ENCODE measurements at regions not wholly inside any gene's neighbourhood (a gene's known extent, or its start where the extent isn't known, plus 50 kb on each side); places are given as distances from the start of the nearest gene placed in this dataset.

- TF ChIP-seq, protein P1, sequence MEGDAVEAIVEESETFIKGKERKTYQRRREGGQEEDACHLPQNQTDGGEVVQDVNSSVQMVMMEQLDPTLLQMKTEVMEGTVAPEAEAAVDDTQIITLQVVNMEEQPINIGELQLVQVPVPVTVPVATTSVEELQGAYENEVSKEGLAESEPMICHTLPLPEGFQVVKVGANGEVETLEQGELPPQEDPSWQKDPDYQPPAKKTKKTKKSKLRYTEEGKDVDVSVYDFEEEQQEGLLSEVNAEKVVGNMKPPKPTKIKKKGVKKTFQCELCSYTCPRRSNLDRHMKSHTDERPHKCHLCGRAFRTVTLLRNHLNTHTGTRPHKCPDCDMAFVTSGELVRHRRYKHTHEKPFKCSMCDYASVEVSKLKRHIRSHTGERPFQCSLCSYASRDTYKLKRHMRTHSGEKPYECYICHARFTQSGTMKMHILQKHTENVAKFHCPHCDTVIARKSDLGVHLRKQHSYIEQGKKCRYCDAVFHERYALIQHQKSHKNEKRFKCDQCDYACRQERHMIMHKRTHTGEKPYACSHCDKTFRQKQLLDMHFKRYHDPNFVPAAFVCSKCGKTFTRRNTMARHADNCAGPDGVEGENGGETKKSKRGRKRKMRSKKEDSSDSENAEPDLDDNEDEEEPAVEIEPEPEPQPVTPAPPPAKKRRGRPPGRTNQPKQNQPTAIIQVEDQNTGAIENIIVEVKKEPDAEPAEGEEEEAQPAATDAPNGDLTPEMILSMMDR (IDR thresholded peaks at IDR 0.05; ENCODE audit: low read depth, low read length), result no peak
- DNase-seq, result no peak
- H3K9me3 ChIP-seq (ENCODE audit: severe bottlenecking), result no peaks in the 10 kb centered on the region
- no peak overlapping the region for H3K4me3 ChIP-seq (ENCODE audit: low read depth, low read length)
- H3K27ac ChIP-seq, result no peak overlapping the region
- H3K36me3 ChIP-seq, result no peaks in the 10 kb centered on the region
- no peaks in the 10 kb centered on the region for H3K27me3 ChIP-seq (ENCODE audit: insufficient read depth, low read depth, severe bottlenecking)
These were observed 82.8 kb upstream of the VSTM5 start for GRCh38 chr11:93933230-93933629.

GRCh38 chr11:93935826-93936225, 85.3 kb upstream of the HEPHL1 start:
- DNase-seq, result no peak
- no peaks in the 10 kb centered on the region for H3K27me3 ChIP-seq (ENCODE audit: insufficient read depth, low read depth, severe bottlenecking)
- TF ChIP-seq, protein P1 (IDR thresholded peaks at IDR 0.05; ENCODE audit: low read depth, low read length), result no peak

GRCh38 chr11:93936460-93936859, 84.7 kb upstream of the HEPHL1 start:
- DNase-seq, result peak; percentile 55
- TF ChIP-seq, protein P1 (IDR thresholded peaks at IDR 0.05; ENCODE audit: low read depth, low read length), result no peak
- H3K9me3 ChIP-seq (ENCODE audit: severe bottlenecking), result no peaks in the 10 kb centered on the region
- no peaks in the 10 kb centered on the region for H3K36me3 ChIP-seq
- H3K27ac ChIP-seq, result peak overlapping the region; percentile 29
- H3K4me3 ChIP-seq (ENCODE audit: low read depth, low read length), result no peak overlapping the region
- H3K27me3 ChIP-seq (ENCODE audit: insufficient read depth, low read depth, severe bottlenecking), result no peaks in the 10 kb centered on the region

More at GRCh38 chr11:93935826-93936225, 85.3 kb upstream of the HEPHL1 start:
- no peak overlapping the region for H3K4me3 ChIP-seq (ENCODE audit: low read depth, low read length)
- no peaks in the 10 kb centered on the region for H3K36me3 ChIP-seq
- no peaks in the 10 kb centered on the region for H3K9me3 ChIP-seq (ENCODE audit: severe bottlenecking)
- no peak overlapping the region for H3K27ac ChIP-seq

- DNase-seq, result no peak
- no peaks in the 10 kb centered on the region for H3K36me3 ChIP-seq
- H3K27me3 ChIP-seq (ENCODE audit: insufficient read depth, low read depth, severe bottlenecking), result no peaks in the 10 kb centered on the region
- no peak overlapping the region for H3K27ac ChIP-seq
- H3K9me3 ChIP-seq (ENCODE audit: severe bottlenecking), result no peaks in the 10 kb centered on the region
- TF ChIP-seq, protein P1 (IDR thresholded peaks at IDR 0.05; ENCODE audit: low read depth, low read length), result no peak
- no peak overlapping the region for H3K4me3 ChIP-seq (ENCODE audit: low read depth, low read length)
These were observed 81.9 kb upstream of the HEPHL1 start for GRCh38 chr11:93939084-93939760.

- DNase-seq, result no peak
- H3K9me3 ChIP-seq (ENCODE audit: severe bottlenecking), result no peaks in the 10 kb centered on the region
- no peaks in the 10 kb centered on the region for H3K27me3 ChIP-seq (ENCODE audit: insufficient read depth, low read depth, severe bottlenecking)
- TF ChIP-seq, protein P1 (IDR thresholded peaks at IDR 0.05; ENCODE audit: low read depth, low read length), result no peak
- no peak overlapping the region for H3K4me3 ChIP-seq (ENCODE audit: low read depth, low read length)
- H3K27ac ChIP-seq, result no peak overlapping the region
- no peaks in the 10 kb centered on the region for H3K36me3 ChIP-seq
These were observed 80.8 kb upstream of the HEPHL1 start for GRCh38 chr11:93940395-93940794.

DNA sequence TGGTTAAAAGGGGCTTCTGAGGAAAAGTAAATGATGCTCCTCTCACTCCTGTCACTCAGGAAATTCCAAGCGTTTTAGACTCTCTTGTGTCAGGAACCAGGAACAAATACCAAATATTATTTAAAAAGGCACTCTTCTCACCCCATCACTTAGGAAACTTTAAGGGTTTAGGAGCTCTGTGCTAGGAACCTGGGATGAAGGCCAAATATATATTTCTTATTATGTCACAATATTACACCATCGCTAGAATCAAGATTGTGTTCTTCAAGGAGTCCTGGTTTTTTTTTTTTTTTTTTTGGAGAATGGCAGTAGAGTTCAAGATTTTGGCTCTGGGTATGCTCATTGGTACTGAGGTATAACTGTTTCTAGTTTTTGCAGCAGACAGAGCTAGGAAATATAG, 79.0 kb upstream of the HEPHL1 start:
- TF ChIP-seq, protein P1 (IDR thresholded peaks at IDR 0.05; ENCODE audit: low read depth, low read length), result no peak
- Histone ChIP-seq H3K27me3 (ENCODE audit: insufficient read depth, low read depth, severe bottlenecking) (no peaks in the 10 kb centered on the region), H3K27ac (no peak overlapping the region), H3K4me3 (ENCODE audit: low read depth, low read length) (no peak overlapping the region), H3K36me3 (no peaks in the 10 kb centered on the region), H3K9me3 (ENCODE audit: severe bottlenecking) (no peaks in the 10 kb centered on the region)
- DNase-seq, result no peak
